HCT116 (cell line): ENCODE measurements at regions not wholly inside any gene's neighbourhood (a gene's known extent, or its start where the extent isn't known, plus 50 kb on each side); places are given as distances from the start of the nearest gene placed in this dataset.

Experiments used
- ATAC-seq: fragments of 200-7000 bp; cut with Tn5 transposase; 2 replicates; pipeline ENCODE4 v1.9.1; 2020; ENCODE audit warnings: mild to moderate bottlenecking, moderate library complexity
- BruUV-seq: library from RNA; stranded (reverse); fragments of 400-500 nt; replicated peaks from 2 replicates; lab custom pipeline; 2021; lab: Mats Ljungman, UMichigan
- CTCF ChIA-PET: fragments of 300-600 bp; sonication (Branson Sonifier 250); formaldehyde crosslinking; loops from one replicate; lab custom pipeline; 2021; ENCODE audit warnings: antibody characterized with exemption; lab: Charles Lee
- POLR2A ChIA-PET: fragments of 300-600, 350-600 bp; sonication (Branson Sonifier 250); formaldehyde crosslinking; loops from one replicate; lab custom pipeline; 2021; ENCODE audit warnings: antibody characterized with exemption; lab: Charles Lee
- RAD21 ChIA-PET, 2 experiments: fragments of 300-600 bp; sonication (Branson Sonifier 250); formaldehyde crosslinking; loops; one replicate each; lab custom pipeline; 2023; ENCODE audit warnings: low total read pairs in 2 of 2; ENCODE audit not compliant: uncharacterized antibody in 2 of 2, unreplicated experiment in 2 of 2, low non-redundant PET in 1 of 2; lab: Charles Lee
- DNase-seq: peaks from one replicate; pipeline ENCODE4 v3.0.0-alpha.2; 2010; ENCODE audit warnings: low read depth, low spot score
- H2AFZ ChIP-seq: fragments of 200-600 bp; shearing (Covaris generic), sonication (generic); 2 replicates; pipeline ENCODE4 v1.6.1; 2017; ENCODE audit warnings: low read depth, mixed run types, mixed read lengths, antibody characterized with exemption, low read length; ENCODE audit not compliant: poor library complexity, severe bottlenecking
- H3K27ac ChIP-seq: 2 replicates; pipeline ENCODE4 v1.5.1; 2012; ENCODE audit warnings: low read depth, low read length
- H3K27me3 ChIP-seq: fragments of 200-600 bp; sonication (generic); 2 replicates; pipeline ENCODE4 v1.6.1; 2016; ENCODE audit warnings: mixed run types, low read length, mixed read lengths; ENCODE audit not compliant: insufficient read depth
- H3K36me3 ChIP-seq, 2 experiments: fragments of 200-500 bp in 1 of 2; fragments of 200-600 bp in 1 of 2; sonication (Bioruptor generic) in 1 of 2; sonication (generic) in 1 of 2; 2 replicates each; pipeline versions ENCODE4 v1.5.1 to v1.6.1; 2014 to 2016; ENCODE audit warnings: low read length in 2 of 2, inconsistent platforms in 1 of 2, mixed read lengths in 1 of 2, mixed run types in 1 of 2; ENCODE audit not compliant: insufficient read depth in 2 of 2, control insufficient read depth in 1 of 2
- H3K4me1 ChIP-seq, 2 experiments: fragments of 200-600 bp in 1 of 2; sonication (generic) in 1 of 2; 2 replicates each; pipeline versions ENCODE4 v1.5.1 to v1.6.1; 2012 to 2017; ENCODE audit warnings: low read length in 2 of 2, inconsistent platforms in 1 of 2, mild to moderate bottlenecking in 1 of 2, mixed read lengths in 1 of 2, mixed run types in 1 of 2, moderate library complexity in 1 of 2; ENCODE audit not compliant: insufficient read depth in 2 of 2, control insufficient read depth in 1 of 2
- H3K4me2 ChIP-seq: fragments of 200-600 bp; sonication (generic); 2 replicates; pipeline ENCODE4 v1.6.1; 2017; ENCODE audit warnings: mixed run types, low read length, mixed read lengths
- H3K4me3 ChIP-seq, 2 experiments: fragments of 200-600 bp in 1 of 2; sonication (generic) in 1 of 2; replicated peaks in 1 of 2; 2 replicates each; pipeline ENCODE4 v1.5.1; 2011 to 2016; ENCODE audit warnings: low read length in 2 of 2, control low read depth in 1 of 2, low read depth in 1 of 2, mild to moderate bottlenecking in 1 of 2, mixed read lengths in 1 of 2, mixed run types in 1 of 2
- H3K79me2 ChIP-seq: fragments of 200-600 bp; sonication (generic); 2 replicates; pipeline ENCODE4 v1.6.1; 2017; ENCODE audit warnings: mild to moderate bottlenecking, mixed run types, low read length, moderate library complexity, mixed read lengths; ENCODE audit not compliant: insufficient read depth
- H3K9ac ChIP-seq: fragments of 200-600 bp; sonication (generic); 2 replicates; pipeline ENCODE4 v1.6.1; 2016; ENCODE audit warnings: low read length, mixed read lengths
- H3K9me2 ChIP-seq: fragments of 200-600 bp; sonication (generic), shearing (Covaris generic); 2 replicates; pipeline ENCODE4 v1.6.1; 2017; ENCODE audit warnings: mixed run types, mild to moderate bottlenecking, moderate library complexity; ENCODE audit not compliant: insufficient read depth
- H3K9me3 ChIP-seq, 2 experiments: fragments of 200-500 bp in 1 of 2; fragments of 200-600 bp in 1 of 2; sonication (Bioruptor generic) in 1 of 2; sonication (generic) in 1 of 2; 2 replicates each; pipeline ENCODE4 v1.6.1; 2014 to 2017; ENCODE audit warnings: low read length in 2 of 2, mixed read lengths in 2 of 2, inconsistent platforms in 1 of 2, low read depth in 1 of 2, mild to moderate bottlenecking in 1 of 2, mixed run types in 1 of 2, moderate library complexity in 1 of 2; ENCODE audit not compliant: control insufficient read depth in 1 of 2, insufficient read depth in 1 of 2
- H4K20me1 ChIP-seq: fragments of 200-600 bp; sonication (generic), shearing (Covaris generic); 2 replicates; pipeline ENCODE4 v1.6.1; 2017; ENCODE audit warnings: mixed run types, mild to moderate bottlenecking, moderate library complexity; ENCODE audit not compliant: insufficient read depth
- EGR1 ChIP-seq: IDR thresholded peaks from 2 replicates; pipeline ENCODE4 v1.6.1; 2012; ENCODE audit warnings: low read depth
- ELF1 ChIP-seq: IDR thresholded peaks from 2 replicates; pipeline ENCODE4 v1.6.1; 2012; ENCODE audit warnings: low read depth, borderline replicate concordance
- EZH2 ChIP-seq: fragments of 200-600 bp; sonication (generic); IDR thresholded peaks from 2 replicates; pipeline ENCODE4 v1.6.1; 2017; ENCODE audit warnings: antibody characterized with exemption, mixed run types
- EZH2phosphoT487 ChIP-seq: fragments of 200-600 bp; IDR thresholded peaks from 2 replicates; pipeline ENCODE4 v1.6.1; 2018; ENCODE audit warnings: antibody characterized with exemption, borderline replicate concordance
- FOSL1 ChIP-seq: IDR thresholded peaks from 2 replicates; pipeline ENCODE4 v1.6.1; 2012; ENCODE audit warnings: low read depth
- JUND ChIP-seq: IDR thresholded peaks from 2 replicates; pipeline ENCODE4 v1.6.1; 2012
- POLR2A ChIP-seq: IDR thresholded peaks from 2 replicates; pipeline ENCODE4 v1.7.0; 2011; ENCODE audit warnings: borderline replicate concordance; ENCODE audit not compliant: insufficient read depth, insufficient read length; ENCODE audit errors: extremely low read depth
- POLR2AphosphoS5 ChIP-seq: IDR thresholded peaks from 2 replicates; pipeline ENCODE4 v1.6.1; 2011; ENCODE audit warnings: mild to moderate bottlenecking, low read depth, low read length, moderate library complexity
- SIN3A ChIP-seq: IDR thresholded peaks from 2 replicates; pipeline ENCODE4 v1.6.1; 2012; ENCODE audit warnings: low read depth
- SP1 ChIP-seq: IDR thresholded peaks from 2 replicates; pipeline ENCODE4 v1.6.1; 2012; ENCODE audit warnings: low read depth
- SRF ChIP-seq: IDR thresholded peaks from 2 replicates; pipeline ENCODE4 v1.6.1; 2012; ENCODE audit warnings: low read depth
- TCF7L2 ChIP-seq: IDR thresholded peaks from 2 replicates; pipeline ENCODE4 v1.7.0; 2011; ENCODE audit warnings: borderline replicate concordance, inconsistent platforms; ENCODE audit not compliant: insufficient read depth, insufficient read length; ENCODE audit errors: extremely low read depth
- ZNF274 ChIP-seq: fragments of 200-500 bp; sonication (Bioruptor generic); IDR thresholded peaks from 2 replicates; pipeline ENCODE4 v1.6.1; 2014; ENCODE audit warnings: mild to moderate bottlenecking, low read depth, low read length, inconsistent platforms
- intact Hi-C: fragments of 100-400 bp; cut with micrococcal nuclease; formaldehyde crosslinking; loops from 2 replicates; pipeline ENCODE4 v1.10.0; 2022
- TF ChIP-seq, protein P1 (sequence below), 3 experiments: fragments of 200-600 bp in 1 of 3; sonication (generic) in 1 of 3; IDR thresholded peaks in 2 of 3; conservative IDR thresholded peaks in 1 of 3; 2 replicates each; pipeline ENCODE4 v1.5.1; 2012 to 2017; ENCODE audit warnings: low read depth in 2 of 3, low read length in 2 of 3, antibody characterized with exemption in 1 of 3, borderline replicate concordance in 1 of 3, control low read depth in 1 of 3, mild to moderate bottlenecking in 1 of 3, mixed read lengths in 1 of 3, mixed run types in 1 of 3, moderate library complexity in 1 of 3; ENCODE audit not compliant: insufficient read depth in 1 of 3
- TF ChIP-seq, protein P2 (sequence below): IDR thresholded peaks from 2 replicates; pipeline ENCODE4 v1.6.1; 2012
- TF ChIP-seq, protein P3 (sequence below): IDR thresholded peaks from 2 replicates; pipeline ENCODE4 v1.6.1; 2011; ENCODE audit warnings: mild to moderate bottlenecking, low read length, moderate library complexity; ENCODE audit not compliant: insufficient replicate concordance; ENCODE audit errors: extremely low read depth
- TF ChIP-seq, protein P4 (sequence below): IDR thresholded peaks from 2 replicates; pipeline ENCODE4 v1.6.1; 2012

DNA sequence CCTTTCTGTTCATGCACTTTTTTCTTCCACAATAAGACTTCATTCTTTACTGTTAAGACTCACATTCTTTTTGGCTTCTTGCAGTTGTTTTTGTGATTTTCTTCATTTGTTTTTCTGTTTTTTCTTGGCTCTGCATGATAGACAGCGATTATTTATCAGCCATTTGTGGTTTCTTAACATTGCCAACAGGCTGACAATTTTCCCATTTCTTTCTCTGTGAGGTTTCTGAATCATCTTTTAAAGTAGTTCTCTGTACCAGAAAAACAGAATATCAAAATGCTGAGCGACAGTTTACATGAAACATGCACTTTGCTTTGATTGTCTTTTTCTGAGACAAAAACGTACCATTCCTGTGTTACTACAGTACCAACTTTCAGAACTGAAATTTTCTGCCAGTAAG lies 334.2 kb upstream of the MAGI2 start:
- ChIA-PET POLR2A (no interaction called here), CTCF (no interaction called here), RAD21 (no interaction called here)
- no peak overlapping the region for H3K4me2 ChIP-seq
- no peaks in the 10 kb centered on the region for H3K9me3 ChIP-seq
- H3K36me3 ChIP-seq: no peaks in the 10 kb centered on the region
- H3K9me2 ChIP-seq: no peaks in the 10 kb centered on the region
- H3K9ac ChIP-seq: no peak overlapping the region
- no peaks in the 10 kb centered on the region for H3K4me1 ChIP-seq
- no TSS peak for BruUV-seq
- no peaks in the 10 kb centered on the region for H4K20me1 ChIP-seq
- H3K79me2 ChIP-seq: no peaks in the 10 kb centered on the region
- no peaks in the 10 kb centered on the region for H3K27me3 ChIP-seq
- H3K4me3 ChIP-seq: no peak overlapping the region
- no peak overlapping the region for H3K27ac ChIP-seq
- intact Hi-C loops: no loop called here
- no peak for DNase-seq
- H2AFZ ChIP-seq: no peak overlapping the region
- no peak for ATAC-seq
- TF ChIP-seq SP1 (no peak), JUND (no peak), POLR2AphosphoS5 (no peak), EZH2phosphoT487 (no peak), SRF (no peak), FOSL1 (no peak), TCF7L2 (no peak), EGR1 (no peak), ELF1 (no peak)

DNA sequence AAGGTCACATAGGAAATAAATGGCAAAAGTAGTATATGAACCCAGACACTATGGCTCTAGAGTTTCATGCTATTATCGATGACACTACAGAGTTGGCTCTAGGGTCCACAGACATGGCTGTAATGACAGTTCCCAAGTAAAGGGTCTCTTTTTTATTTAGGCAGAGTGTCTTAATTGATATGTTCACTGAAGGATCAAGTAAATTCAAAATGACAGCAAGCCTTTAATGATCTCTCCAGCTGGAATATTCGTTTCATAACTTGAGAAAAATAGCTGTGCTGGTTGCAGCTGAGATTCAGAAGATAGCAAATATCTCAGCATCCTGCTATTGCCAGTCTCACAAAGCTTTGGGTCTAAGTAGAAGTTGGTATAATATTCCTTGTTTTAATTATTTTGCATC lies 333.6 kb upstream of the MAGI2 start:
- no peak overlapping the region for H3K4me3 ChIP-seq
- H3K27me3 ChIP-seq: no peaks in the 10 kb centered on the region
- no peak overlapping the region for H3K4me2 ChIP-seq
- H4K20me1 ChIP-seq: no peaks in the 10 kb centered on the region
- no peaks in the 10 kb centered on the region for H3K79me2 ChIP-seq
- no TSS peak for BruUV-seq
- no peaks in the 10 kb centered on the region for H3K4me1 ChIP-seq
- H3K27ac ChIP-seq: no peak overlapping the region
- intact Hi-C loops: no loop called here
- DNase-seq (no peak), ATAC-seq (no peak)
- ChIA-PET CTCF (no interaction called here), POLR2A (no interaction called here), RAD21 (no interaction called here)
- H2AFZ ChIP-seq: no peak overlapping the region
- H3K36me3 ChIP-seq: no peaks in the 10 kb centered on the region
- no peaks in the 10 kb centered on the region for H3K9me2 ChIP-seq
- no peaks in the 10 kb centered on the region for H3K9me3 ChIP-seq
- H3K9ac ChIP-seq: no peak overlapping the region
- TF ChIP-seq SP1 (no peak), POLR2AphosphoS5 (no peak), EZH2phosphoT487 (no peak), SIN3A (no peak), TCF7L2 (no peak), EGR1 (no peak), EZH2 (no peak), POLR2A (no peak), SRF (no peak), ZNF274 (no peak), JUND (no peak)
- TF ChIP-seq, protein P1, sequence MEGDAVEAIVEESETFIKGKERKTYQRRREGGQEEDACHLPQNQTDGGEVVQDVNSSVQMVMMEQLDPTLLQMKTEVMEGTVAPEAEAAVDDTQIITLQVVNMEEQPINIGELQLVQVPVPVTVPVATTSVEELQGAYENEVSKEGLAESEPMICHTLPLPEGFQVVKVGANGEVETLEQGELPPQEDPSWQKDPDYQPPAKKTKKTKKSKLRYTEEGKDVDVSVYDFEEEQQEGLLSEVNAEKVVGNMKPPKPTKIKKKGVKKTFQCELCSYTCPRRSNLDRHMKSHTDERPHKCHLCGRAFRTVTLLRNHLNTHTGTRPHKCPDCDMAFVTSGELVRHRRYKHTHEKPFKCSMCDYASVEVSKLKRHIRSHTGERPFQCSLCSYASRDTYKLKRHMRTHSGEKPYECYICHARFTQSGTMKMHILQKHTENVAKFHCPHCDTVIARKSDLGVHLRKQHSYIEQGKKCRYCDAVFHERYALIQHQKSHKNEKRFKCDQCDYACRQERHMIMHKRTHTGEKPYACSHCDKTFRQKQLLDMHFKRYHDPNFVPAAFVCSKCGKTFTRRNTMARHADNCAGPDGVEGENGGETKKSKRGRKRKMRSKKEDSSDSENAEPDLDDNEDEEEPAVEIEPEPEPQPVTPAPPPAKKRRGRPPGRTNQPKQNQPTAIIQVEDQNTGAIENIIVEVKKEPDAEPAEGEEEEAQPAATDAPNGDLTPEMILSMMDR (IDR thresholded peaks at IDR 0.05 in 2 of 3, conservative IDR thresholded peaks at IDR 0.05 in 1 of 3; ENCODE audit: borderline replicate concordance in 1 of 3, insufficient read depth in 1 of 3, low read depth in 2 of 3, low read length in 2 of 3): no peak
- TF ChIP-seq, protein P2, sequence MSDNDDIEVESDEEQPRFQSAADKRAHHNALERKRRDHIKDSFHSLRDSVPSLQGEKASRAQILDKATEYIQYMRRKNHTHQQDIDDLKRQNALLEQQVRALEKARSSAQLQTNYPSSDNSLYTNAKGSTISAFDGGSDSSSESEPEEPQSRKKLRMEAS: no peak
- TF ChIP-seq, protein P3, sequence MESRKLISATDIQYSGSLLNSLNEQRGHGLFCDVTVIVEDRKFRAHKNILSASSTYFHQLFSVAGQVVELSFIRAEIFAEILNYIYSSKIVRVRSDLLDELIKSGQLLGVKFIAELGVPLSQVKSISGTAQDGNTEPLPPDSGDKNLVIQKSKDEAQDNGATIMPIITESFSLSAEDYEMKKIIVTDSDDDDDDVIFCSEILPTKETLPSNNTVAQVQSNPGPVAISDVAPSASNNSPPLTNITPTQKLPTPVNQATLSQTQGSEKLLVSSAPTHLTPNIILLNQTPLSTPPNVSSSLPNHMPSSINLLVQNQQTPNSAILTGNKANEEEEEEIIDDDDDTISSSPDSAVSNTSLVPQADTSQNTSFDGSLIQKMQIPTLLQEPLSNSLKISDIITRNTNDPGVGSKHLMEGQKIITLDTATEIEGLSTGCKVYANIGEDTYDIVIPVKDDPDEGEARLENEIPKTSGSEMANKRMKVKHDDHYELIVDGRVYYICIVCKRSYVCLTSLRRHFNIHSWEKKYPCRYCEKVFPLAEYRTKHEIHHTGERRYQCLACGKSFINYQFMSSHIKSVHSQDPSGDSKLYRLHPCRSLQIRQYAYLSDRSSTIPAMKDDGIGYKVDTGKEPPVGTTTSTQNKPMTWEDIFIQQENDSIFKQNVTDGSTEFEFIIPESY: no peak
- TF ChIP-seq, protein P4, sequence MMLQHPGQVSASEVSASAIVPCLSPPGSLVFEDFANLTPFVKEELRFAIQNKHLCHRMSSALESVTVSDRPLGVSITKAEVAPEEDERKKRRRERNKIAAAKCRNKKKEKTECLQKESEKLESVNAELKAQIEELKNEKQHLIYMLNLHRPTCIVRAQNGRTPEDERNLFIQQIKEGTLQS: no peak
